Activated T-cell treated with anti-CD3 and anti-CD28 coated beads for 48 hours (primary cell): ENCODE measurements at regions not wholly inside any gene's neighbourhood (a gene's known extent, or its start where the extent isn't known, plus 50 kb on each side); places are given as distances from the start of the nearest gene placed in this dataset.

Experiments used
- DNase-seq: peaks from one replicate; pipeline ENCODE4 v3.0.0-alpha.2; 2020; ENCODE audit warnings: low read depth

DNA sequence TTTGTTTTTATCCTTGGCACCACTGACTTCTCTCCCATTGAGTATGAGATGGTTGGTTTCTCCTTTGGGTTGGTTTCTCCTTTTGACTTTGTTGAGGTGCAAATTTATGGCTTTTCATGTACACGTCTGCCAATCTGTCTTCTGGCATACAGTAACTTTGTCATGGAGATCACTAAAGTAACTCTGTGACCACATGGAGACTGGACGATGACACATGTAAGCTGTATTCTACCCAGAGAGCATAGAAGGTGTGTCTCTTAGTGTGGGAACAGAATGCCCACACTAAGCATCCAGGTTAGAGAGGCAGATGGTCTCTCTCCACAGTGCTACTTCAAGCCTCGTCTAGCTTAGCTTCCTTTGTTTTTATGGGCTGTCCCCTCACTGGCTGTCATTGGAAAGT lies 897.5 kb downstream of the SUCLG1 start:
- no peak for DNase-seq

DNA sequence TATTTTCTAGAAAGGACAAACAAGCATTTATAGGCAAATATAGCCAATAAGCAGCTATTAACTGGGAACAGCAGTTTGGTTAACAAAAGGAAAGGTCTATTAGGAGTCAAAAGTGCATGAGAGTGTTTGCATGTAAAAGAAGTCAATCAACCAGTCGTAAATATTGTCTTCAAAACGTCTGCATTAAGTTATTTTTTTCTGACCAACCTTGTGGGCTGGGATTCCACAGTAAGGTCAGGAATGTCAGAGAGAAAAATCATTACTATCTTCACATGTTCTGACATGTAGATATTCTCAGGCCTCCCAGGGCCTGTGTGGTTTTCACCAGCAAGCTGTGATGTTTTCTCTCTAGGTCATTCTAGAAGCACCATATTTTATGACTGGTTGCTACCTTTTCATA lies 922.5 kb downstream of the SUCLG1 start:
- no peak for DNase-seq

DNA sequence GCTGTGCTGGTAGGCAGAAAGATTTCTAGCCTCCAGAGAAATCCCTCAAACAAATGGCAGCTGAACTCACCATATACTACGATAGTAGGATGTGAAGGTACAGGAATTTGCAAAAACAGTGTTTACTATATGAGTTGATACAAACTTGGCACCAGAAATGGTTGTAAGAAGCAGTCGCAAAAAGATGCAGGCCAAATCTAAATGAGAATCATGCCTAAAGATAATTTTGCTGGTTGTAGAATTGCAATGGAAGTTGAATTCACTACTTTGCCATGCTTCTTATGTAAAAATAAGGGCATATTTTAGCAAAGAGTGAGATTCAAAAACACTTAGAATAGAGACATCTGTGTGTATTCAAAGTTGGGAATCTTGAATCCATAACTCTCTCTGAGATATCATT lies 924.7 kb downstream of the SUCLG1 start:
- DNase-seq, result no peak

DNA sequence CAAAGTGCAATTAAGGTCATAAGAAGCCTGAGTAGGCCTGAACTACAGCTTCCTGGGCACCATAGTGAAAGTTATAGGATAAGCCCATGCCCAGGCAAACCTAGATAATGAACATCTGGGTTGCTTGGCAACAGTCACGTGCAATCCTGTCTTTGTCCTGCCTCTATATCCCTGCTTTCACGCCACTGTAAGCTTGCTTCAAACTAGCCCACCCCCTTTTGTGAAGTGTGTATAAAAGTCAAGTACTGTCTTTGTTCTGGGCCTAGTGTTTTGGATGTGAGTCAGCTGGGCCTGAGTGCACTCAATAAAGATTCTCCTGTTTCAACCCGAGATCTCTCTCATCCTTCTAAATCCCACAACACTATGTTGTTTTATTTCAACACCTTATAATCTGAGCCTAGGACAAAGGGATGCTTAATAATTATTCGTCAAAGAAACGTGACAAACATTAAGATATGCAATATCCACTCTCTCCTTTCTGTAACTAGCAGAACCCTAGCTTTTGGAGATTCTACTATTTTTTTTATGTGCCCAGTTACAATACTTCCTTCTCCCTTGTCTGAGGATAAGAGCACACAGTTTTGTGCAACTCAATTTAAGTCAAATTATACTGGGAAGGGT lies 927.8 kb downstream of the SUCLG1 start:
- DNase-seq, result no peak

DNA sequence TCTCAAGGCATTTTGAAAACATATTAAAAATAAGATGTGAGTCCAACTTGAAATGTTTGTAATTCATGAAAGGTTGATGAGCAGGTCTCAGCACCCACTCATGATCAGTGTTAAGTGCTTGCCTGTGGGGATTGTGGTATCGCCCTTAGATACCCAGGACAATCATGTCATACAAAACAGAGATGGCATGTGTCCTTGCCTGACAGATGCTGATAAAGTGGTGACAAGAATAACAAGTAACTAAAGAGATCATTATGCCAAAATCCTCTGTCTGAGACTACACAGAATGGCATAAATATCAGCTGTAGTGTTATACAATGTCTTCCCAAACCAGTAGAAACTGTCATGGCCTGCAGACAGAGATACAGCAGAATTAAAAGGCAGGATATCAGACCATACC lies 930.3 kb downstream of the SUCLG1 start:
- no peak for DNase-seq

DNA sequence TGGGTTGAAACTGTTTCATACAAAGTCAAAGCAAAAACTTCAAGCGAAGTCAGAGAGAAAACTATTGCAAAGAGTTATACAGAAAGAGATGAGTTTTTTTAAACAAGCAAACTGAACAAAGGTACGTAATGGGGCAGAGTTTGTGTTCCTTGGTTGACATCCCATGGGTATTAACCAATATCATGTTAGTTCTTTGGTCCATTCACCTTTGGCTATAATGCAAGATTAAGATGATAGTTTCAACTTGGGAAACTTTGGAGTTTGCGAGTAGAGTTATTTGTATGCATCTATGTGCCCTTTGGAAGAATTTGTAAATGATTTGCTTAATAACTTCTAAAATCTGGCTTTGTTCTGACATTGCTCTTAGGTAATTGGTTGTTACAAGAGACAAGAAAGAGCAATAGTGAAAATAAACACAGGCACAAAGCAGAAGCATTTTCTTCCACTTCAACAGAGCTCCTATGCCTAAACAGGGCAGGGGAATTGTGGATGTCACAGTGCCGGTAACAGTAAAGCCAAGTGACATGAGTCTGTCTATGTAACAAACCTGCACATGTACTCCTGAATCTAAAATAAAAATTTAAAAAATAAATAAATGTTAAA lies 936.1 kb downstream of the SUCLG1 start:
- DNase-seq, result no peak

DNA sequence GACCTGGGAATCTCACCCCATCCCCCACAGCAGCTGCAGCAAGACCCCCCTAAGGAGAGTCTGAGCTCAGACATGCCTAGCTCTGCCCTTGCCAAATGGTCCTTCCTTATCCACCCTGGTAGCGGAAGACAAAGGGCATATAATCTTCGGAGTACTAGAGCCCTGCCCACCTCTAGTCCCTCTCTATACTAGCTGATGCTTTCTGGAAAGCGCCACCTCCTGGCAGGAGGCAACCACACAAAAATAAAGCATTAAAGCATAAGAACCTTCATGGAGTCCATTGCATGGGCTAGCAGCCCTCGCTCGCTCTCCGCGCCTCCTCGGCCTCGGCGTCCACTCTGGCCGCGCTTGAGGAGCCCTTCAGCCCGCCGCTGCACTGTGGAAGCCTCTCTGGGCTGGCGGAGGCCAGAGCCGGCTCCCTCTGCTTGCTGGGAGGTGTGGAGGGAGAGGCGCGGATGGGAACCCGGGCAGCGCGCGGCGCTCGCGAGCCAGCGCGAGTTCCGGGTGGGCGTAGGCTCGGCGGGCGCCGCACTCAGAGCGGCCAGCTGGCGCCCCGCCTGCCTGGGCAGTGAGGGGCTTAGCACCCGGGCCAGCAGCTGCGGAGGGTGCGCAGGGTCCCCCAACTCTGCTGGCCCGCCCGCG lies 941.2 kb downstream of the SUCLG1 start:
- no peak for DNase-seq

DNA sequence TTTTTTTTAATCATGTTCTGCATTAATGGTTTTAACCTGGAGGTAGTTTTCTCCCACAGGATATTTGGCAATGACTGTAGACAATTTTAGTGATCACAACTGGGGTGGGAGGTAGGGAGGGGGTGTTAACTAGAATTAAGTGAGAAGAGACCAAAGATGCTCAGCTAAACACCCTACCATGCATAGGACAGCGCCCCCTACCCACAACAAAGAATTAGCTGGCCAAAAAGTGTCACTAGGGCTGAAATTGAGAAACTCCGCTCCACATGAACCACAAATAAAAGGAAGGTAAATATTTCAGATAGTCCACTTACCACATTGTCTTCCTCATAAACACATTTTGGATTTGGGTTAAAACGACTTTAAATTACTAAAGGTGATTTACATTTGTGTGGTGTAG lies 942.6 kb downstream of the SUCLG1 start:
- DNase-seq, result no peak

DNA sequence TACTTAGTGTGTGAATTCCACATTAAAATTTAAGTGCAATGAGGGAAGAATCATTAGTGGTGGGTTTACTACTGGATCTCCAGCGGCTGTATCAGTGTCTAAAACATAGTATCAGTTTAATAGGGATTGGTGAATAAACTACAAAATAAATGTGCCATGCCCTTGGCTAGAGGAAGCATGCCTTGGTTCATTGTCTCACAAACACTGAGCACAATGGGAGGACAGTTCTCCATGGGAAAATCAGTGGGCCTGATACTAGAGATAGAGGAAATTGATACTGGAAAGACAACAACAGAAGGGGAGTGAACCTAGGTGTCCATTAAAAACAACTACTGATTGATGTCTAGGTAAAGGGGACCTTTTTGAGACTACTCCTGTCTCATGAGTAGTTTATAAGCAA lies 971.6 kb downstream of the SUCLG1 start:
- DNase-seq, result no peak

DNA sequence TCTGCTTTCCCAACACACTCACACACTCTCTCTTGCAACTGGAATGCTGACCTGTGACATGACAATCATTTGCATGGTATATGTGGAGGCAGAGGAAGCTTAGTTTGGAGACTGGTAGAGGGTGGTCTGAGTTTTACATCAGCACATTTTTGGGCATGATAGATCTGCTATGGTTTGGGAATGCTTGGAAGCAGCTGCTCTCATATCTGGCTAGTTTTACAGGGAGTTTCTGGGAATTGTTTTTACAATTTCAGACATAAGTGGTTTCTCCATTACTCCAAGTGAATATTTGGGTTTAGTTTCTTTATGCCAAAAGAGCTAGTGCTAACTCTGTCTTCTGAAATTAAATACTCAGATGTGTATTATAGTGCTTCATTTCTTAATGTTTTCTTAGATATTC lies 977.6 kb downstream of the SUCLG1 start:
- DNase-seq, result no peak

DNA sequence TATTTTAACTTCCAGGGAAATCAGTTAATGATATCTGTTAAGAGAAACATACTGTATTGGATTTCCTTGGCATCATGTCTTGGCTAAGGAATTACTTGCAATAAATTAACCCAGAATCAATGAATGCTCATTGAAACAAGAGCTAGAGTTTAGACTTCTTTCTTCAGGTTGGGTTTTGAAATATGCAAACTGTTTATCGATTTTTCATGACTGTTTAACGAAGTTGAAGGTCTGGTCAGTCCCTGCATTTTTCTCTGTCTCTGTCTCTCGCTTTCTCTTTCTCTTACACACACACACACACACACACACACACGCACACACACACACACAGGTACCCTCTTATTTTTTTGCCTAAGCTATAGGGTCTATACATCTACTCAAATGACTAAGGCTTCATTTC lies 981.0 kb downstream of the SUCLG1 start:
- no peak for DNase-seq

DNA sequence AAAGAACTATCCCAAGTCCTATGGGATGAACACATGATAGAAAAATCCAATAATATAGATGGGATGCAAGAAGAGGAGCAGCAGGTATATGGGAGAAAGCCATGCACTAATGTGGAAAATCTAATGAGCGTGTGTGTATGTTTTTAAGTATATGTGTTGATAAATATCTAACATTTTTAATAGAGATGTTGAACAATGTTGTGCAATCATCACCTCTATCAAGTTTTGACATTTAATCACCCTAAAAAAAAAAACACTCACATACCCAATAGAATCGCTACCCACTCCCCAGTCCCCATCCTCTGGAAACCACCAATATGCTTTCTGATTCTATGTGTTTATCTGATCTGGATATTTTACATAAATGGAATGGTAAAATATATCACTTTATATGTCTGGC lies 983.7 kb downstream of the SUCLG1 start:
- no peak for DNase-seq

DNA sequence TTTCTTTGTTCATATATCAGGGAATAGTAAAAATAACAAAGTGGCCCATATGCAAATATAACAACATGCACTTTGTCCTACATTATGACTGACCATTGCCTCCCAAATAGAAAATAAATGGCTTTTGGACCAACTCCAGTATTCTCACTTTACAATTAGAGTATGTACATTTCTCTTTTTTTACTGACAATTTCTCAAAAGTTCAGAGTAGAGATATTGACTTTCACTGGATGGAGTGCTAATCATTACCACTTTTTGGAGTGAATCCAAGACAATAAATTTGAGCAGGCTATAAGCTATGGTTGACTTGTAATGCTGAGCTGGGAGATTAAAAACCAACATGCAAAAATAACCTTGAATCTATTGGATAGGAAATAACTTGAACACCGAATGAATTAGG lies 987.4 kb downstream of the SUCLG1 start:
- DNase-seq, result no peak

DNA sequence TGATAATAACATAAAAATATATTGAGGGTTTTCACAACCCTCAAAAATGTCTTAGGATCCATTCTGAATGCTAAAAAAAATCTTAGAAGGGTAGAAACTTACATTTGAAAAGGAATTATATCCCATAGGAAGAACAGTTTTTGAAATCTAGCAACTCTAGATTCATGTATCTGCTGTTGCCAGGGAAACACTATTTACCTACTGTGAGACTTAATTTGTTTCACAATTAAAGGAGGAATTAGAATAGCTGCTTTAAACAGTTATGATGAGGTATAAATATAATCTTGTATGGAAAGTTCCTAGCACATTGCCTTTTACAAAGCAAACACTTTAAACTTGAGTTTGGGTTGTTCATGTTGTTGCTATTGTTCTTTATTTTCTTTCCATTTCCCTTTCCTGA lies 988.2 kb downstream of the SUCLG1 start:
- DNase-seq, result no peak

DNA sequence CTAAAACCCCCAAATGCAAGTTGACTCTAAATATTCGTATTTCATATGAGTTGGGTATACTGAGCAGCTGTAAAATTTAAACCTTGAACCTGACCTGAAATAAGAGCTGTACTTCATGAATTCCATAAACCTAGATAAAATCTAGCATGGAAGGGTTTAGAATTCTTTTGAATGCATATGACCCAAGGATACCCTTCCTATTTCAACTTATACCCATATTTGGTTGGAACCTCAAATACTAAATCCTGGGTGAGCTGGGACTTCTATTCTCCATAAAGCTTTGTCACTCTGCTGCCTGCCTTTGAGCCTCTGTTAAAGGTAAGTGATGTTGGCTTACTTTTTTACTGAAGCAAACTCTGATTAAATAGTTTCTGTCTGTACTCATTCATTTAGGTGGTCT lies 994.6 kb downstream of the SUCLG1 start:
- DNase-seq, result no peak

DNA sequence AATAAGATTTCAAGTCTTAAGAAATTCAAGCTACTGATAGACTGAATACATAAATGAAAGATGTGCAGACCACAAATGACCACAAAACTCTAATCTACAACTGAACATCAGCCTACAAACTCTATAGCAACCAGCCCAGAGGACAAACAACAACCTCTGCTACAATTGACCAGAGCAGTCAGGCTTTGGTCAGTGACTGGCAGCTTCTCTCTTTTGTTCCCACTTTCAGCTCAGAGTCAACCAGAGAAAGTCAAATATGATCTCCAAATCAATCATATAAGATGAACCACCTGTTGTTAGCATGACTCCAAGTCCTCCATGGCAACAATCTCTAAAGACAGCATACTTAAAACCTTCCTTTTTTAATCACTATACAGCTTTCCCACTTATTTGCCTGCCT lies 996.2 kb downstream of the SUCLG1 start:
- no peak for DNase-seq

DNA sequence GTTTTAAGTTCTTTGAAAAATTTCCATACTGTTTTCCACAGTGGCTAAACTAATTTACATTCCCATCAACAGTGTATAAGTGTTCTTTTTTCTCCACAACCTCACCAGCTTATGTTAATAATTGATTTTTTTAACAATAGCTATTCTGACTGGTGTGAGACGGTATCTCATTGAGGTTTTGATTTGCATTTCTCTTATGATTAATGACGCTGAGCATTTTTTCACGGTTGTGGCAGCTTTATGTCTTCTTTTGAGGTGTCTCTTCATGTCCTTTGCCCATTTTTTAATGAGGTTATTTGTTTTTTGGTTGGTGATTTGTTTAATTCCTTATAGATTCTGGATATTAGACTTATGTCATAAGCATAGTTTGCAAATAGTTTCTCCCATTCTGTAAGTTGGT lies 997.9 kb downstream of the SUCLG1 start:
- DNase-seq, result no peak

DNA sequence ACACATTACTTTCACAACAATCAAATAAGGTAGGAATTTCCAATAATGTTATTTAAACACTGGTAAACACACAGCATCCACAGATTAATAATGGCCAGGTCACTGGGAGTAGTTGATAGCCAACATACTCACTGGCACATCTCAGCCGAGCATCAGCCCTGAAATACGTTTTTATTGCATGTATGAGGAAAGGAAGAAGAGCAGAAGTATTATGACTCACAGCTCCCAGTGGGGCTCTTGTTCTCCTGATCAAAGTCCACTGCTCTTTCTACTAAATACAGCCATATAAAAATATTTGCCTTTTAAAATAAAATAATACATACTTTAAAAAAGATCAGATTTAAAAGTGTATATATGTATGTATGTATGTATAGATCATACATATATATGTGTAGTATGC lies 999.6 kb downstream of the SUCLG1 start:
- DNase-seq, result no peak

DNA sequence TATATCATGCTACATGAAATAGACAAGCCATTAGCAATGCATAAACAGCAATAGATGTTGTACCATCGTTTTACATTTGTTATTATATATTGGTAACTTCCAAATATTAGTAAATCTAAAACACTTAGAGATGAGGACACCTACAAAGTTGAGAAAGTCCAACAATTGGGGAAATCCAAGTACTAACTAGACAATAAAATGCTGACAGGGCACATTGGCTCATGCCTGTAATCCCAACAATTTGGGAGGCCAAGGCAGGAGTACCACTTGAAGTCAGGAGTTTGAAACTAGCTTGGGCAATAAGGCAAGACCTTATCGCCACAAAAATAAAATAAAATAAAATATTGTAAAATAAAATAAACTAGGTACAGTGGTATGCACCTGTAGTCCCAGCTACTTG lies 1023.1 kb downstream of the SUCLG1 start:
- no peak for DNase-seq

DNA sequence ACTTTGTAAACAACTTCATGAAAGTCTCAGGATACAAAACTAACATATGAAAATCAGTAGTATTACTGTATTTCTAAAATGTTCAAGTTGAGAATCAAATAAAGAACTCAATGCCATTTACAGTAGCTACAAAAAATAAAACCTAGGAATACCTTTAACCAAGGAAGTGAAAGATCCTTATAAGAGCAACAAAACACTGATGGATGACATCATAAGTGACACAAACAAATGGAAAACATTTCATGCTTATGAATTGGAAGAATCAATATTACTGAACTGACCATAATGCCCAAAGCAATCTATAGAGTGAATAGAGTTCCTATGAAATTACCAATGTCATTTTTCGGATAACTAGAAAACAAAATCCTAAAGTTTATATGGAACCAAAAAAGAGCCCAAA lies 1038.1 kb downstream of the SUCLG1 start:
- DNase-seq, result no peak

DNA sequence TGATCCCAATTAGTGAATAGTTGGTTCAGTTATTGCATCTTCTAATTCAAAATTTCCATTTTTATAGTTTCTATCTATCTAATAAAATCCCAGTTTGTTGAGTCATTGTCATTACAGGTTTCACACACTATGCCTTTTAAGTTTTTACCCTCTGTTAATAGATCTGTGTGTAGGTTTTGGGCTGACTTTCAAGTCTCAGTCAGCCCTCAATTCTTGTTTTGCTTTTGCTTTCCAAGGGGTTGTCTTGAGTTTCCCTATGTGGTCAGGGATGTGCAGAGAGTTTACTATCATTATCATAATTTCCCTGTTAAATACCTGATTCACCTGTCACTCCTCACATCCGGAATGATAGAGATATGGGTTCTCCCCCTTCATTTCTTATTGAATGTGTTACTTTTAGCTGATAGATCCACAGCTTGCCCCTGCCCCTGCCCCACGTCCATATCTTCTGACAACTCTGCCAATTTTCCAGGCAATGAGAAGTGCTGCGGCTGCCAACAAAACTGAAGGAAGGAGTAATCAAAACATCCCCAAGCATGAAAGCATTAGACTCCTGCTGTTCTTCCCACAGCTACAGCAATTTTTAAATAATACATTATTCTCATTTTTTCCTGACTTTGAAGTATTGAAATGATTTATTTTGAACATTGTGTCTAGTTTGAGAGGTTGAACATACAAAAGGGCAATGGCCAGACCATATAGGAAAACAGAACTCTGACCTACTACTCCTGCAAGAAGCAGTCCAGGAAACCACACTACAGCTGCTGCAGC lies 1064.8 kb downstream of the SUCLG1 start:
- DNase-seq, result no peak

DNA sequence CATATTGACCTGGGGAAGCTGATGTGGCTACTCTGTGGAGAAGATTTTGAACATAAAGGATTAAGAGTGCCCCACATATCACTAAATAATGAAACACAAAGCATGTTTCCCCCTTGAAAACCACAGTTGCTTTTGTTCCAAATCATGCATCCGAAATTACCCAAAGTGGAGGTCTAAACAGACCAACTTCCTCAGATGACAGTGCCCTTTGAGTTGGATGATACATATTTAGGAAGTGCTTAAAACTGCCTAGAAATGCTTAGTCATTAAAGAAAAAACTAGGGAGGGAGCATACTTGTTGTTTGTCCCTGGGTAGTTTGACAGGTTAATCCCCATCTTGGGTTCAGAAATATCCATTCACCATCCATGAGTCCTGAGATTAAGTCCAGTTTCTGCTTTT lies 1070.3 kb downstream of the SUCLG1 start:
- DNase-seq, result no peak

DNA sequence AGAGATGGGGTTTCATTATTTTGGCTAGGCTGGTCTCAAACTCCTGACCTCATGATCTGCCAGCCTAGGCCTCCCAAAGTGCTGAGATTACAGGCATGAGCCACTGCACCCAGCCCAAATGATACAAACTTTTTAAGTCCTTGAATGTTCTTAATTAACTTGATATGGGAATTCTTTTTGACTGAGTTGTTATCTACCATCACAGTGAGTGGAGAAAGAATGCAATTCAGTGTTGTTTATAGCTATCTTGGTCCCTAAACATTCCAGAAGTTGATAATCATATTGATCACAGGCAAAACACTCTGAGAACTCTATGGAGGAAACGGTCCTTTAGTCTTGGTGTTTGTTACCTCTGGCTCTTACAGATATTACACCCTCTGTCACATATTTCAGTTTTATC lies 1072.5 kb downstream of the SUCLG1 start:
- no peak for DNase-seq
